ENCODE measurements at regions not wholly inside any gene's neighbourhood (a gene's known extent, or its start where the extent isn't known, plus 50 kb on each side); places are given as distances from the start of the nearest gene placed in this dataset.

DNA sequence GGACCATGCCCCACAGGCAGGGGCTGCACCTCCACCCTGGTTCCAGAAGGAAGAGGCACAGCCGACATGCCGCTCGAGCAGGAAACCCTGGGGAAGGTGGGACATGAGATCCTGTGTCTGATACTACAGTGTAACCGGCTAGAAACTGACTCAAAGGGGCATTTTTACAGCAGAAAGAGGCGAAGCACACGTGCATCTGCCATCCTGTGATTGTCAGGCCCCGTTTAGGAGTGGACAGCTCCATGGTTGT, 62.7 kb downstream of the SIK1 start:
- DNase-seq, result no peak

- no peak for DNase-seq
These were observed 63.2 kb downstream of the SIK1 start for GRCh38 chr21:43363506-43364260.

DNA sequence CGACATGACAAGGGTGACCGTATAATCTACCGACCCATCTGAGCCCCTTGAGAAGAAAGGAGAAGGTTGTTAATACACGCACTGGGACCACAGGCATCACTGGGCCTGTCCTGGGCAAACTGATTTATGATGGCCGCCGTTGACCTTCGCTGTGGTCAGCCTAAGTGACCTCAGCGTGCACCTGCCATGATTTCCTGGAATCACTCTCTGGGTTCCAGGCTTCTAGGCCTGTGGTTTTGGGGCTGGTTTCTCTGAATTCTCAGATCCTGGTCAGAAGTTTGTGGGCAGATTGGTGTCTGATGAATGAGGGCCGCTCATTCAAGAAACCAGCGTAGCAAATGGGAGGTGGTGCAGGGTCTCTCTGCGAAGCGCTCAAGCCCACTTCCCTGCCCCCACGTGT, 64.0 kb downstream of the SIK1 start:
- no peak for DNase-seq

DNA sequence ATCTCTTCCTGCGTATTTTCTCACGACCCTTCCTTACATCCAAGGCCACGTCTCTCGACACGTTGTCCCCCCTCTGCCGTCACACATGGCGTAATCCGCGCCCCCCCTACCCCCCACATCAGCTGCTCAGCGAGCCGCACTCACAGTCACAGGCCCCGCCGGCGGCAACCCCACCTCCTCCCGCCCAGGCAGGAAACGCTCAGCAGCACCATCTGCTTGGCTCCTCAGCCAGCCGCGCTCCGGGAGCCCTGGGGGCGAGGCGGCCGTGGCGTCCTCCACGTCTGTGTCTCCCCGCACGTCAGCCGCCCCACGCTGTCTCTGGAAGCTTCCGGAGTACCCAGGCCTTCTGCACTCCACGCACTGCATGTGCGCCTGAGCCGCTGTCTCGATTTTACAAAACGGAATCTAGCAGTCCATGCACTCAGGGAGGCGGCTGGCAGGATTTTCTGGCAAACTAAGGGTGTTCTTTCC, 64.6 kb downstream of the SIK1 start:
- peak; percentile 81 for DNase-seq

- DNase-seq, result peak; percentile 60
These were observed 65.2 kb downstream of the SIK1 start for GRCh38 chr21:43361493-43362296.

GRCh38 chr21:43361127-43361492, 65.8 kb downstream of the SIK1 start:
- DNase-seq, result no peak

GRCh38 chr21:43360441-43361126, 66.3 kb downstream of the SIK1 start:
- no peak for DNase-seq

- DNase-seq, result peak; percentile 83
These were observed 67.8 kb downstream of the SIK1 start for GRCh38 chr21:43358940-43359822.

GRCh38 chr21:43357715-43358430, 69.1 kb downstream of the SIK1 start:
- no peak for DNase-seq

GRCh38 chr21:43355925-43356289, 71.0 kb downstream of the SIK1 start:
- no peak for DNase-seq

- DNase-seq, result no peak
These were observed 71.5 kb downstream of the SIK1 start for GRCh38 chr21:43355266-43355924.

GRCh38 chr21:43354666-43355065, 72.3 kb downstream of the SIK1 start:
- DNase-seq, result no peak

- DNase-seq, result no peak
These were observed 72.9 kb downstream of the SIK1 start for GRCh38 chr21:43354026-43354420.

DNA sequence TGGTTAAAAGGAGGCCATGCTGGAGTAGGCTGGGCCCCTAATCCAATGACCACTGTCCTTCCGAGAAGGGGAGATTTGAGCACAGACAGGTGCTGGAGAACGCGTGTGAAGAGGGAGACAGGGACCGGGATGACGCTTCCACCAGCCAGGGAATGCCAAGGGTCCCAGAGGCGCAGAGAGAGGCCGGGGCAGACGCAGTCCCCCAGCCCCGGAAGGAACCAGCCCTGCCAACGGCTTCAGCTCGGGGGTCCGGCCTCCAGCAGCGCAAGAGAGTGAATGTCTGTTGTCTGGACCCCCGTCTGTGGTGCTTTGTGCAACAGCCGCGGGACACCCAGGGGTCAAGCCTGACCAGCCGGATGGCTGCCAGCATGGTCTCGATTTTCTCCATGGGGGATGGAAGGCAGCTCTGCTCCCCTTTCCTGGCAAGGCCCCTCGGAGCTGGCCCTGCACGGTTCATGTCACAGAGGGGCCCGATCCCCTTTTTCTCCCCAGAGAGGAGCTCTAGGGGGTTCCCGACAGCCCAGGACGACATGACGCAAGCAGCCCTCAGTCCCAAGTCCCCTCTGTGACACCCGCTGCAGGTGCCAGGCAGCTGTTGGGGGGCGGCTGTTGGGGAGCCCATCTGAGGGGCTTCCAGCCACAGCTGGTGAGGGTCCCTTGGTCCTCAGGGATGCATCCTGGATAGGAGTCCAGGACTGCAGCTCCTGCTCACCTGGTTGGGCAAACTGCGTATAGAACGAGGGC, 73.5 kb downstream of the SIK1 start:
- no peak for DNase-seq

GRCh38 chr21:43352568-43353281, 74.2 kb downstream of the SIK1 start:
- DNase-seq, result no peak

DNA sequence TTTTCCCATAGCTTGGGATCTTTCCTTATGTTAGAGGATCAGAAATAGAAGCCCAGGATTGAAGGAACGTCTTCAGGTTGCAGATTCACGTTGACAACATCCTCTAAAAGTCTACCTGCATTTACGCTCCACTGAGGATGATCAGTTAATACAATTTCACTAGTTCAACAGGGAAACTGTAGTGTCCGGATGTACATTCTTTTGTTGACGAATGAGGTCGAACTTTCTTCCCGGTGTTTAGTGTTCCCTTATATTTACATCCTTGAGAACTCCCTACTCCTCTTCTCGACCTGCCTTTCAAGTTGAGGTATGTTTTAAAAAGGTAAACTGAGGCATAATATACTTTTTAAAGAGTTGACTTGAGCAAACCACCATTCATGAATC, 74.8 kb downstream of the SIK1 start:
- no peak for DNase-seq

DNA sequence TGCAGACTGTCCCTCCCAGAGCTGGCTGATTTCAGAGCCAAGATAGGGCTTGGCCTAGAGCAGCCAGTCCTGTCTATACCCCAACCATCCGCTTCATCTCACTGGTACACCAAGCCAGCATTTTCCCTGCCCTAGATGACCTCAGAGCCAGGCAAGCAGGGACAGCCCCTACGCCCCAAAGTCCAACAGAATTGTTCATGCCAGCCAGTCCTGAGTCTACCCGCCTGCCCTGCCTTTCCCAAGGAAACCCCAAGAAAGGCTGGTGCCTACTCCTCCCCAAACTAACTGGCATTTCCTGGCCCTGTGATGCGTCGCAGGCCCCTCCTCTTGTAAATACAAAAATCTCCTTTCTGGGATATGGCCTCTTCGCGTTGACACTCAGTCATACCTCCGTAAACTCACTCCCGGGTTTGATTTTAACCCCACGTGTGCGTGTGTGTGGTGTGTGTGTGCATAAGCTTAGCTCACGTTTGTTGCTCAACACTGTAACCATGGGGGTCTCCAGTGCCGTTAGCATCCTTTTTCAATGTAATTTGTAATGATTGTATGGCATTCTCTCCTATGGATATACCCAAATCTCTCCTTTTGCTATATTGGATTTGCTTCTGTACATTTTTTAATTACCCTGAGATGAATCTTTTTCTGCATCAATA, 75.3 kb downstream of the SIK1 start:
- no peak for DNase-seq

GRCh38 chr21:43349644-43350043, 77.3 kb downstream of the SIK1 start:
- no peak for DNase-seq

GRCh38 chr21:43348801-43349261, 78.1 kb downstream of the SIK1 start:
- DNase-seq, result no peak
